NCI-H446 (cell line): ENCODE measurements at regions not wholly inside any gene's neighbourhood (a gene's known extent, or its start where the extent isn't known, plus 50 kb on each side); places are given as distances from the start of the nearest gene placed in this dataset.
"Not testable (repeated sequence)": the region's sequence is repeated elsewhere in the genome, so short reads cannot be mapped to it uniquely, and the experiment has no call there.

Experiments
- DNase-seq, 2 experiments: peaks; one replicate each; lab custom pipeline; 2025; lab: John Stamatoyannopoulos, UW

GRCh38 chr6:71602385-71603007 is 283.9 kb upstream of the RIMS1 start:
- peak; percentile 67 to 83 for DNase-seq

GRCh38 chr6:71603021-71603420 is 283.3 kb upstream of the RIMS1 start:
- no peak for DNase-seq

GRCh38 chr6:71608646-71609045 is 277.7 kb upstream of the RIMS1 start:
- no peak for DNase-seq

GRCh38 chr6:71619836-71620235 is 266.5 kb upstream of the RIMS1 start:
- no peak for DNase-seq

- peak in 1 of 2 experiments; percentile 40 for DNase-seq
Observed at GRCh38 chr6:71621918-71622519, 264.3 kb upstream of the RIMS1 start.

- DNase-seq = no peak
Observed at GRCh38 chr6:71642120-71642519, 244.2 kb upstream of the RIMS1 start.

- DNase-seq = no peak
Observed at GRCh38 chr6:71642793-71643192, 243.6 kb upstream of the RIMS1 start.

GRCh38 chr6:71645299-71645698 is 241.1 kb upstream of the RIMS1 start:
- DNase-seq = no peak

GRCh38 chr6:71649915-71650314 is 236.4 kb upstream of the RIMS1 start:
- no peak for DNase-seq

GRCh38 chr6:71651636-71652035 is 234.7 kb upstream of the RIMS1 start:
- no peak for DNase-seq

GRCh38 chr6:71656121-71656520 is 230.2 kb upstream of the RIMS1 start:
- no peak for DNase-seq

- no peak for DNase-seq
Observed at GRCh38 chr6:71665931-71666330, 220.4 kb upstream of the RIMS1 start.

GRCh38 chr6:71672876-71673275 is 213.5 kb upstream of the RIMS1 start:
- no peak for DNase-seq

- DNase-seq = no peak
Observed at GRCh38 chr6:71675386-71675785, 211.0 kb upstream of the RIMS1 start.

- DNase-seq = no peak
Observed at GRCh38 chr6:71676298-71676697, 210.1 kb upstream of the RIMS1 start.

GRCh38 chr6:71678091-71678490 is 208.3 kb upstream of the RIMS1 start:
- DNase-seq = peak; percentile 40 to 52

GRCh38 chr6:71681234-71681867 is 205.0 kb upstream of the RIMS1 start:
- DNase-seq = peak in 1 of 2 experiments; percentile 14

GRCh38 chr6:71686021-71686677 is 200.2 kb upstream of the RIMS1 start:
- not testable (repeated sequence) for DNase-seq

- DNase-seq = no peak
Observed at GRCh38 chr6:71698702-71699101, 187.6 kb upstream of the RIMS1 start.

- no peak for DNase-seq
Observed at GRCh38 chr6:71706523-71706922, 179.8 kb upstream of the RIMS1 start.

- DNase-seq = no peak
Observed at GRCh38 chr6:71707059-71707458, 179.3 kb upstream of the RIMS1 start.

GRCh38 chr6:71720705-71721104 is 165.6 kb upstream of the RIMS1 start:
- DNase-seq = no peak

GRCh38 chr6:71721642-71722041 is 164.7 kb upstream of the RIMS1 start:
- DNase-seq = peak; percentile 33 to 74
